Stimulated activated CD4-positive, alpha-beta T cell treated with anti-CD3 and anti-CD28 coated beads, Interleukin-2, amount 100 ng/mL, for 48 hours (primary cell): ENCODE measurements at regions not wholly inside any gene's neighbourhood (a gene's known extent, or its start where the extent isn't known, plus 50 kb on each side); places are given as distances from the start of the nearest gene placed in this dataset.
"Not testable (repeated sequence)": the region's sequence is repeated elsewhere in the genome, so short reads cannot be mapped to it uniquely, and the experiment has no call there.

Experiments
- DNase-seq, 2 donors: peaks; one replicate each; pipeline ENCODE4 v3.0.0-alpha.2; 2020

GRCh38 chr9:117649126-117649525 is 55.1 kb upstream of the TLR4 start:
- no peak for DNase-seq

GRCh38 chr9:117644932-117645636 is 59.1 kb upstream of the TLR4 start:
- no peak for DNase-seq

- DNase-seq = peak; percentile 48 to 49
Observed at GRCh38 chr9:117644133-117644931, 59.9 kb upstream of the TLR4 start.

- DNase-seq = no peak
Observed at GRCh38 chr9:117643288-117643654, 60.9 kb upstream of the TLR4 start.

GRCh38 chr9:117642571-117643287 is 61.5 kb upstream of the TLR4 start:
- DNase-seq = not testable (repeated sequence)

GRCh38 chr9:117636681-117637080 is 67.5 kb upstream of the TLR4 start:
- no peak for DNase-seq

- no peak for DNase-seq
Observed at GRCh38 chr9:117625154-117625553, 79.0 kb upstream of the TLR4 start.

GRCh38 chr9:117624106-117624505 is 80.1 kb upstream of the TLR4 start:
- no peak for DNase-seq

GRCh38 chr9:117622347-117622746 is 81.9 kb upstream of the TLR4 start:
- DNase-seq = no peak

GRCh38 chr9:117616431-117616831 is 87.8 kb upstream of the TLR4 start:
- DNase-seq = no peak

- DNase-seq = no peak
Observed at GRCh38 chr9:117612317-117612716, 91.9 kb upstream of the TLR4 start.

GRCh38 chr9:117597977-117598376 is 106.2 kb upstream of the TLR4 start:
- no peak for DNase-seq

GRCh38 chr9:117596678-117597077 is 107.5 kb upstream of the TLR4 start:
- DNase-seq = no peak

GRCh38 chr9:117595650-117596049 is 108.6 kb upstream of the TLR4 start:
- DNase-seq = no peak

GRCh38 chr9:117587263-117587662 is 116.9 kb upstream of the TLR4 start:
- DNase-seq = no peak

- no peak for DNase-seq
Observed at GRCh38 chr9:117574099-117574498, 130.1 kb upstream of the TLR4 start.

GRCh38 chr9:117564839-117565238 is 139.4 kb upstream of the TLR4 start:
- no peak for DNase-seq

GRCh38 chr9:117561761-117562160 is 142.4 kb upstream of the TLR4 start:
- no peak for DNase-seq

- DNase-seq = peak; percentile 9 to 15
Observed at GRCh38 chr9:117555964-117556629, 141.2 kb upstream of the ASTN2 start.

GRCh38 chr9:117552811-117553210 is 138.0 kb upstream of the ASTN2 start:
- DNase-seq = no peak

GRCh38 chr9:117551171-117551570 is 136.3 kb upstream of the ASTN2 start:
- no peak for DNase-seq

GRCh38 chr9:117549444-117549843 is 134.6 kb upstream of the ASTN2 start:
- DNase-seq = no peak

- DNase-seq = no peak
Observed at GRCh38 chr9:117548556-117548955, 133.7 kb upstream of the ASTN2 start.
